ENCODE measurements at regions not wholly inside any gene's neighbourhood (a gene's known extent, or its start where the extent isn't known, plus 50 kb on each side); places are given as distances from the start of the nearest gene placed in this dataset.

DNA sequence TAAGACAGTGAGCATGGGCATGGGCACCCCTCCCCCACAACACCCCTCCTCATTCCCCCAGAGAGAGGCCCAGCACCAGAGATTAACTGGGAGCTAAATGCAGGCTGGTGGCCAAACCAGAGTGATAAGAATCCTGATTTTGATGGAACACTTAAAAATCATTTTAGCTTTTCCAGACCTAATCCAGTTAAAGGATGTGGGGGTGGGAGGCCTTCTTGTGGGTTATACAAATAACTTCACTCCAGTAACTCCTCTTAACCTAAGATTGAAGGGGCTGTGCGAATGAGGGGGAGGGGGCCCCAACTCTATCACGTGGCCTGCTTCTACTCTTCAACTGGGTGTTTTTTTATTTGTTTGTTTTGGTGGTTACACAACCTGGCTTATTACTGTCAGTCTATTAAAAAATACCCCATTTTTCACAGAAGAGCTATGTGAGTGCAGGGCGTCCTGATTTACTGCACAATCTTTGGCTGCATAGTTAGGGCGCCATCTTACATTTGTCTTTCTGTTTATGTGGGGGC is 398.1 kb upstream of the LYPLAL1 start:
- no peak for TF ChIP-seq EZH2 (IDR thresholded peaks at IDR 0.05; ENCODE audit: low read depth, low read length, severe bottlenecking)
- TF ChIP-seq, protein P1, sequence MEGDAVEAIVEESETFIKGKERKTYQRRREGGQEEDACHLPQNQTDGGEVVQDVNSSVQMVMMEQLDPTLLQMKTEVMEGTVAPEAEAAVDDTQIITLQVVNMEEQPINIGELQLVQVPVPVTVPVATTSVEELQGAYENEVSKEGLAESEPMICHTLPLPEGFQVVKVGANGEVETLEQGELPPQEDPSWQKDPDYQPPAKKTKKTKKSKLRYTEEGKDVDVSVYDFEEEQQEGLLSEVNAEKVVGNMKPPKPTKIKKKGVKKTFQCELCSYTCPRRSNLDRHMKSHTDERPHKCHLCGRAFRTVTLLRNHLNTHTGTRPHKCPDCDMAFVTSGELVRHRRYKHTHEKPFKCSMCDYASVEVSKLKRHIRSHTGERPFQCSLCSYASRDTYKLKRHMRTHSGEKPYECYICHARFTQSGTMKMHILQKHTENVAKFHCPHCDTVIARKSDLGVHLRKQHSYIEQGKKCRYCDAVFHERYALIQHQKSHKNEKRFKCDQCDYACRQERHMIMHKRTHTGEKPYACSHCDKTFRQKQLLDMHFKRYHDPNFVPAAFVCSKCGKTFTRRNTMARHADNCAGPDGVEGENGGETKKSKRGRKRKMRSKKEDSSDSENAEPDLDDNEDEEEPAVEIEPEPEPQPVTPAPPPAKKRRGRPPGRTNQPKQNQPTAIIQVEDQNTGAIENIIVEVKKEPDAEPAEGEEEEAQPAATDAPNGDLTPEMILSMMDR (IDR thresholded peaks at IDR 0.05; ENCODE audit: control extremely low read depth in 1 of 3, insufficient read depth in 1 of 3, low read depth in 1 of 3, low read length in 3 of 3), result no peak
